HCT116 (cell line): ENCODE measurements at regions not wholly inside any gene's neighbourhood (a gene's known extent, or its start where the extent isn't known, plus 50 kb on each side); places are given as distances from the start of the nearest gene placed in this dataset.

Source experiments
- ATAC-seq: fragments of 200-7000 bp; cut with Tn5 transposase; 2 replicates; pipeline ENCODE4 v1.9.1; 2020; ENCODE audit warnings: mild to moderate bottlenecking, moderate library complexity
- BruUV-seq: library from RNA; stranded (reverse); fragments of 400-500 nt; replicated peaks from 2 replicates; lab custom pipeline; 2021; lab: Mats Ljungman, UMichigan
- CTCF ChIA-PET: fragments of 300-600 bp; sonication (Branson Sonifier 250); formaldehyde crosslinking; loops from one replicate; lab custom pipeline; 2021; ENCODE audit warnings: antibody characterized with exemption; lab: Charles Lee
- POLR2A ChIA-PET: fragments of 300-600, 350-600 bp; sonication (Branson Sonifier 250); formaldehyde crosslinking; loops from one replicate; lab custom pipeline; 2021; ENCODE audit warnings: antibody characterized with exemption; lab: Charles Lee
- RAD21 ChIA-PET, 2 experiments: fragments of 300-600 bp; sonication (Branson Sonifier 250); formaldehyde crosslinking; loops; one replicate each; lab custom pipeline; 2023; ENCODE audit warnings: low total read pairs in 2 of 2; ENCODE audit not compliant: uncharacterized antibody in 2 of 2, unreplicated experiment in 2 of 2, low non-redundant PET in 1 of 2; lab: Charles Lee
- DNase-seq: peaks from one replicate; pipeline ENCODE4 v3.0.0-alpha.2; 2010; ENCODE audit warnings: low read depth, low spot score
- H2AFZ ChIP-seq: fragments of 200-600 bp; shearing (Covaris generic), sonication (generic); 2 replicates; pipeline ENCODE4 v1.6.1; 2017; ENCODE audit warnings: low read depth, mixed run types, mixed read lengths, antibody characterized with exemption, low read length; ENCODE audit not compliant: poor library complexity, severe bottlenecking
- H3K27ac ChIP-seq: 2 replicates; pipeline ENCODE4 v1.5.1; 2012; ENCODE audit warnings: low read depth, low read length
- H3K27me3 ChIP-seq: fragments of 200-600 bp; sonication (generic); 2 replicates; pipeline ENCODE4 v1.6.1; 2016; ENCODE audit warnings: mixed run types, low read length, mixed read lengths; ENCODE audit not compliant: insufficient read depth
- H3K36me3 ChIP-seq, 2 experiments: fragments of 200-500 bp in 1 of 2; fragments of 200-600 bp in 1 of 2; sonication (Bioruptor generic) in 1 of 2; sonication (generic) in 1 of 2; 2 replicates each; pipeline versions ENCODE4 v1.5.1 to v1.6.1; 2014 to 2016; ENCODE audit warnings: low read length in 2 of 2, inconsistent platforms in 1 of 2, mixed read lengths in 1 of 2, mixed run types in 1 of 2; ENCODE audit not compliant: insufficient read depth in 2 of 2, control insufficient read depth in 1 of 2
- H3K4me1 ChIP-seq, 2 experiments: fragments of 200-600 bp in 1 of 2; sonication (generic) in 1 of 2; 2 replicates each; pipeline versions ENCODE4 v1.5.1 to v1.6.1; 2012 to 2017; ENCODE audit warnings: low read length in 2 of 2, inconsistent platforms in 1 of 2, mild to moderate bottlenecking in 1 of 2, mixed read lengths in 1 of 2, mixed run types in 1 of 2, moderate library complexity in 1 of 2; ENCODE audit not compliant: insufficient read depth in 2 of 2, control insufficient read depth in 1 of 2
- H3K4me2 ChIP-seq: fragments of 200-600 bp; sonication (generic); 2 replicates; pipeline ENCODE4 v1.6.1; 2017; ENCODE audit warnings: mixed run types, low read length, mixed read lengths
- H3K4me3 ChIP-seq, 2 experiments: fragments of 200-600 bp in 1 of 2; sonication (generic) in 1 of 2; replicated peaks in 1 of 2; 2 replicates each; pipeline ENCODE4 v1.5.1; 2011 to 2016; ENCODE audit warnings: low read length in 2 of 2, control low read depth in 1 of 2, low read depth in 1 of 2, mild to moderate bottlenecking in 1 of 2, mixed read lengths in 1 of 2, mixed run types in 1 of 2
- H3K79me2 ChIP-seq: fragments of 200-600 bp; sonication (generic); 2 replicates; pipeline ENCODE4 v1.6.1; 2017; ENCODE audit warnings: mild to moderate bottlenecking, mixed run types, low read length, moderate library complexity, mixed read lengths; ENCODE audit not compliant: insufficient read depth
- H3K9ac ChIP-seq: fragments of 200-600 bp; sonication (generic); 2 replicates; pipeline ENCODE4 v1.6.1; 2016; ENCODE audit warnings: low read length, mixed read lengths
- H3K9me2 ChIP-seq: fragments of 200-600 bp; sonication (generic), shearing (Covaris generic); 2 replicates; pipeline ENCODE4 v1.6.1; 2017; ENCODE audit warnings: mixed run types, mild to moderate bottlenecking, moderate library complexity; ENCODE audit not compliant: insufficient read depth
- H3K9me3 ChIP-seq, 2 experiments: fragments of 200-500 bp in 1 of 2; fragments of 200-600 bp in 1 of 2; sonication (Bioruptor generic) in 1 of 2; sonication (generic) in 1 of 2; 2 replicates each; pipeline ENCODE4 v1.6.1; 2014 to 2017; ENCODE audit warnings: low read length in 2 of 2, mixed read lengths in 2 of 2, inconsistent platforms in 1 of 2, low read depth in 1 of 2, mild to moderate bottlenecking in 1 of 2, mixed run types in 1 of 2, moderate library complexity in 1 of 2; ENCODE audit not compliant: control insufficient read depth in 1 of 2, insufficient read depth in 1 of 2
- H4K20me1 ChIP-seq: fragments of 200-600 bp; sonication (generic), shearing (Covaris generic); 2 replicates; pipeline ENCODE4 v1.6.1; 2017; ENCODE audit warnings: mixed run types, mild to moderate bottlenecking, moderate library complexity; ENCODE audit not compliant: insufficient read depth
- CBX3 ChIP-seq: IDR thresholded peaks from 2 replicates; pipeline ENCODE4 v1.6.1; 2012; ENCODE audit warnings: low read depth
- CEBPB ChIP-seq: IDR thresholded peaks from 2 replicates; pipeline ENCODE4 v1.6.1; 2012; ENCODE audit warnings: low read depth
- EGR1 ChIP-seq: IDR thresholded peaks from 2 replicates; pipeline ENCODE4 v1.6.1; 2012; ENCODE audit warnings: low read depth
- POLR2A ChIP-seq: IDR thresholded peaks from 2 replicates; pipeline ENCODE4 v1.7.0; 2011; ENCODE audit warnings: borderline replicate concordance; ENCODE audit not compliant: insufficient read depth, insufficient read length; ENCODE audit errors: extremely low read depth
- RAD21 ChIP-seq: IDR thresholded peaks from 2 replicates; pipeline ENCODE4 v1.6.1; 2012; ENCODE audit warnings: low read depth, mild to moderate bottlenecking
- SIN3A ChIP-seq: IDR thresholded peaks from 2 replicates; pipeline ENCODE4 v1.6.1; 2012; ENCODE audit warnings: low read depth
- SRF ChIP-seq: IDR thresholded peaks from 2 replicates; pipeline ENCODE4 v1.6.1; 2012; ENCODE audit warnings: low read depth
- TCF7L2 ChIP-seq: IDR thresholded peaks from 2 replicates; pipeline ENCODE4 v1.7.0; 2011; ENCODE audit warnings: borderline replicate concordance, inconsistent platforms; ENCODE audit not compliant: insufficient read depth, insufficient read length; ENCODE audit errors: extremely low read depth
- YY1 ChIP-seq: IDR thresholded peaks from 2 replicates; pipeline ENCODE4 v1.6.1; 2011; ENCODE audit warnings: low read length, low read depth, moderate library complexity, mild to moderate bottlenecking; ENCODE audit not compliant: insufficient replicate concordance; ENCODE audit errors: extremely low read depth
- ZFX ChIP-seq: fragments of 450-650 bp; IDR thresholded peaks from 2 replicates; pipeline ENCODE4 v1.6.1; 2017
- intact Hi-C: fragments of 100-400 bp; cut with micrococcal nuclease; formaldehyde crosslinking; loops from 2 replicates; pipeline ENCODE4 v1.10.0; 2022
- TF ChIP-seq, protein P1 (sequence below): IDR thresholded peaks from 2 replicates; pipeline ENCODE4 v1.6.1; 2012
- TF ChIP-seq, protein P2 (sequence below), 3 experiments: fragments of 200-600 bp in 1 of 3; sonication (generic) in 1 of 3; IDR thresholded peaks in 2 of 3; conservative IDR thresholded peaks in 1 of 3; 2 replicates each; pipeline ENCODE4 v1.5.1; 2012 to 2017; ENCODE audit warnings: low read depth in 2 of 3, low read length in 2 of 3, antibody characterized with exemption in 1 of 3, borderline replicate concordance in 1 of 3, control low read depth in 1 of 3, mild to moderate bottlenecking in 1 of 3, mixed read lengths in 1 of 3, mixed run types in 1 of 3, moderate library complexity in 1 of 3; ENCODE audit not compliant: insufficient read depth in 1 of 3
- TF ChIP-seq, protein P3 (sequence below): IDR thresholded peaks from 2 replicates; pipeline ENCODE4 v1.6.1; 2012; ENCODE audit warnings: low read depth

DNA sequence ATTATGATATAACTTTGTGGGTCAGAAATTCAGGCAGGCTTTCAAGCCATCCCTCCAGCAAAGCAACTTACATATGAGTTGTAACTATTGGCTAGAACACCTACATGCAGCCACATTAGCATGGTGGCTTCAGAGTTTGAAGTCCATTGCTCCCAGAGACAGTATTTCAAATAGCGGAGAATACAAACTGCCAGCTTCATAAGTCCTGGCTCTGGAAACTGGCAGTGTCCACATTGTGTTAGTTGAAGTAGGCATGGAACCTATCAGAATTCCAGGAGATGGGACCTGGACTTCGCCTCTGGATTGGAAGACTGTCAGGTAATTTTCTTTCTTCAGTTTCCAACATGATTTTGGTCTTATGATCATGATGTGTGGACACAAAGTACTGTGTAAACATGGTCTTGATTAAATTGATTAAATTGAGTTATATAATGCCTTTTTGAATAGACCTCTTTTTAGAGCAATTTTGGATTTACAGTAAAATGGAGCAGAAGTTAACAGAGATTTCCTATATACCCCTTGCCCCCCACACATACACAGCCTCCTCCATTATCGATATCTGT is 209.9 kb upstream of the NAV2 start:
- no TSS peak for BruUV-seq
- TF ChIP-seq, protein P1, sequence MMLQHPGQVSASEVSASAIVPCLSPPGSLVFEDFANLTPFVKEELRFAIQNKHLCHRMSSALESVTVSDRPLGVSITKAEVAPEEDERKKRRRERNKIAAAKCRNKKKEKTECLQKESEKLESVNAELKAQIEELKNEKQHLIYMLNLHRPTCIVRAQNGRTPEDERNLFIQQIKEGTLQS = no peak
- TF ChIP-seq, protein P2, sequence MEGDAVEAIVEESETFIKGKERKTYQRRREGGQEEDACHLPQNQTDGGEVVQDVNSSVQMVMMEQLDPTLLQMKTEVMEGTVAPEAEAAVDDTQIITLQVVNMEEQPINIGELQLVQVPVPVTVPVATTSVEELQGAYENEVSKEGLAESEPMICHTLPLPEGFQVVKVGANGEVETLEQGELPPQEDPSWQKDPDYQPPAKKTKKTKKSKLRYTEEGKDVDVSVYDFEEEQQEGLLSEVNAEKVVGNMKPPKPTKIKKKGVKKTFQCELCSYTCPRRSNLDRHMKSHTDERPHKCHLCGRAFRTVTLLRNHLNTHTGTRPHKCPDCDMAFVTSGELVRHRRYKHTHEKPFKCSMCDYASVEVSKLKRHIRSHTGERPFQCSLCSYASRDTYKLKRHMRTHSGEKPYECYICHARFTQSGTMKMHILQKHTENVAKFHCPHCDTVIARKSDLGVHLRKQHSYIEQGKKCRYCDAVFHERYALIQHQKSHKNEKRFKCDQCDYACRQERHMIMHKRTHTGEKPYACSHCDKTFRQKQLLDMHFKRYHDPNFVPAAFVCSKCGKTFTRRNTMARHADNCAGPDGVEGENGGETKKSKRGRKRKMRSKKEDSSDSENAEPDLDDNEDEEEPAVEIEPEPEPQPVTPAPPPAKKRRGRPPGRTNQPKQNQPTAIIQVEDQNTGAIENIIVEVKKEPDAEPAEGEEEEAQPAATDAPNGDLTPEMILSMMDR (IDR thresholded peaks at IDR 0.05 in 2 of 3, conservative IDR thresholded peaks at IDR 0.05 in 1 of 3; ENCODE audit: borderline replicate concordance in 1 of 3, insufficient read depth in 1 of 3, low read depth in 2 of 3, low read length in 2 of 3) = no peak
- no peak for TF ChIP-seq EGR1
- no peak for TF ChIP-seq RAD21
- TF ChIP-seq YY1 = no peak
- TF ChIP-seq SRF = no peak
- TF ChIP-seq POLR2A = no peak
- TF ChIP-seq SIN3A = no peak
- TF ChIP-seq CBX3 = no peak
- TF ChIP-seq ZFX = no peak
- no peak for TF ChIP-seq TCF7L2
- TF ChIP-seq, protein P3, sequence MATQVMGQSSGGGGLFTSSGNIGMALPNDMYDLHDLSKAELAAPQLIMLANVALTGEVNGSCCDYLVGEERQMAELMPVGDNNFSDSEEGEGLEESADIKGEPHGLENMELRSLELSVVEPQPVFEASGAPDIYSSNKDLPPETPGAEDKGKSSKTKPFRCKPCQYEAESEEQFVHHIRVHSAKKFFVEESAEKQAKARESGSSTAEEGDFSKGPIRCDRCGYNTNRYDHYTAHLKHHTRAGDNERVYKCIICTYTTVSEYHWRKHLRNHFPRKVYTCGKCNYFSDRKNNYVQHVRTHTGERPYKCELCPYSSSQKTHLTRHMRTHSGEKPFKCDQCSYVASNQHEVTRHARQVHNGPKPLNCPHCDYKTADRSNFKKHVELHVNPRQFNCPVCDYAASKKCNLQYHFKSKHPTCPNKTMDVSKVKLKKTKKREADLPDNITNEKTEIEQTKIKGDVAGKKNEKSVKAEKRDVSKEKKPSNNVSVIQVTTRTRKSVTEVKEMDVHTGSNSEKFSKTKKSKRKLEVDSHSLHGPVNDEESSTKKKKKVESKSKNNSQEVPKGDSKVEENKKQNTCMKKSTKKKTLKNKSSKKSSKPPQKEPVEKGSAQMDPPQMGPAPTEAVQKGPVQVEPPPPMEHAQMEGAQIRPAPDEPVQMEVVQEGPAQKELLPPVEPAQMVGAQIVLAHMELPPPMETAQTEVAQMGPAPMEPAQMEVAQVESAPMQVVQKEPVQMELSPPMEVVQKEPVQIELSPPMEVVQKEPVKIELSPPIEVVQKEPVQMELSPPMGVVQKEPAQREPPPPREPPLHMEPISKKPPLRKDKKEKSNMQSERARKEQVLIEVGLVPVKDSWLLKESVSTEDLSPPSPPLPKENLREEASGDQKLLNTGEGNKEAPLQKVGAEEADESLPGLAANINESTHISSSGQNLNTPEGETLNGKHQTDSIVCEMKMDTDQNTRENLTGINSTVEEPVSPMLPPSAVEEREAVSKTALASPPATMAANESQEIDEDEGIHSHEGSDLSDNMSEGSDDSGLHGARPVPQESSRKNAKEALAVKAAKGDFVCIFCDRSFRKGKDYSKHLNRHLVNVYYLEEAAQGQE = no peak
- no peak for TF ChIP-seq CEBPB

More for the DNA sequence above, 209.9 kb upstream of the NAV2 start:
- H3K4me1 ChIP-seq = peaks cover 0 to 1% of the 10 kb centered on the region in 2 experiments; a peak in 2 of 4 replicates
- H3K79me2 ChIP-seq = no peaks in the 10 kb centered on the region
- DNase-seq (no peak), ATAC-seq (no peak)
- no peaks in the 10 kb centered on the region for H3K36me3 ChIP-seq
- CTCF ChIA-PET = no interaction called here
- H3K4me2 ChIP-seq = no peak overlapping the region
- POLR2A ChIA-PET = no interaction called here
- H4K20me1 ChIP-seq = no peaks in the 10 kb centered on the region
- H3K9ac ChIP-seq = no peak overlapping the region
- no peak overlapping the region for H3K27ac ChIP-seq
- intact Hi-C loops = no loop called here
- no peaks in the 10 kb centered on the region for H3K9me2 ChIP-seq
- peaks cover 56% of the 10 kb centered on the region; the same call in 1 of the 2 replicates for H3K27me3 ChIP-seq
- no peaks in the 10 kb centered on the region for H3K9me3 ChIP-seq
- RAD21 ChIA-PET = no interaction called here
- no peak overlapping the region for H3K4me3 ChIP-seq
- no peak overlapping the region for H2AFZ ChIP-seq
